ENCODE measurements at regions not wholly inside any gene's neighbourhood (a gene's known extent, or its start where the extent isn't known, plus 50 kb on each side); places are given as distances from the start of the nearest gene placed in this dataset.
"Not testable (repeated sequence)": the region's sequence is repeated elsewhere in the genome, so short reads cannot be mapped to it uniquely, and the experiment has no call there.

- no peak for DNase-seq (ENCODE audit: low read depth)
Observed at GRCh38 chr18:68234131-68234530, 480.8 kb downstream of the TMX3 start.

GRCh38 chr18:68233018-68233417 lies 481.9 kb downstream of the TMX3 start:
- DNase-seq (ENCODE audit: low read depth): no peak

- no peak for DNase-seq (ENCODE audit: low read depth)
Observed at GRCh38 chr18:68229351-68229750, 485.6 kb downstream of the TMX3 start.

GRCh38 chr18:68221111-68221724 lies 493.7 kb downstream of the TMX3 start:
- no peak for DNase-seq (ENCODE audit: low read depth)

- no peak for DNase-seq (ENCODE audit: low read depth)
Observed at GRCh38 chr18:68220458-68220857, 494.4 kb downstream of the TMX3 start.

- no peak for DNase-seq (ENCODE audit: low read depth)
Observed at GRCh38 chr18:68219872-68220271, 495.0 kb downstream of the TMX3 start.

GRCh38 chr18:68219274-68219673 lies 495.6 kb downstream of the TMX3 start:
- no peak for DNase-seq (ENCODE audit: low read depth)

- DNase-seq (ENCODE audit: low read depth): peak; percentile 57
Observed at GRCh38 chr18:68215931-68216330, 499.0 kb downstream of the TMX3 start.

GRCh38 chr18:68186039-68186438 lies 528.9 kb downstream of the TMX3 start:
- no peak for DNase-seq (ENCODE audit: low read depth)

- DNase-seq (ENCODE audit: low read depth): no peak
Observed at GRCh38 chr18:68181956-68182355, 533.0 kb downstream of the TMX3 start.

- no peak for DNase-seq (ENCODE audit: low read depth)
Observed at GRCh38 chr18:68179811-68180210, 535.1 kb downstream of the TMX3 start.

- no peak for DNase-seq (ENCODE audit: low read depth)
Observed at GRCh38 chr18:68178921-68179320, 536.0 kb downstream of the TMX3 start.

GRCh38 chr18:68177807-68178702 lies 536.9 kb downstream of the TMX3 start:
- DNase-seq (ENCODE audit: low read depth): peak; percentile 85

GRCh38 chr18:68176901-68177300 lies 538.0 kb downstream of the TMX3 start:
- DNase-seq (ENCODE audit: low read depth): no peak

- peak; percentile 46 for DNase-seq (ENCODE audit: low read depth)
Observed at GRCh38 chr18:68172842-68173549, 541.9 kb downstream of the TMX3 start.

- DNase-seq (ENCODE audit: low read depth): no peak
Observed at GRCh38 chr18:68164909-68165308, 550.0 kb downstream of the TMX3 start.

- not testable (repeated sequence) for DNase-seq (ENCODE audit: low read depth)
Observed at GRCh38 chr18:68153821-68154220, 561.1 kb downstream of the TMX3 start.

- no peak for DNase-seq (ENCODE audit: low read depth)
Observed at GRCh38 chr18:68152770-68153169, 562.1 kb downstream of the TMX3 start.

GRCh38 chr18:68150961-68151360 lies 563.9 kb downstream of the TMX3 start:
- DNase-seq (ENCODE audit: low read depth): no peak

GRCh38 chr18:68148863-68149262 lies 566.0 kb downstream of the TMX3 start:
- no peak for DNase-seq (ENCODE audit: low read depth)

GRCh38 chr18:68147728-68148127 lies 567.2 kb downstream of the TMX3 start:
- no peak for DNase-seq (ENCODE audit: low read depth)

- no peak for DNase-seq (ENCODE audit: low read depth)
Observed at GRCh38 chr18:68121826-68122225, 593.1 kb downstream of the TMX3 start.

- DNase-seq (ENCODE audit: low read depth): peak; percentile 40
Observed at GRCh38 chr18:68121308-68121707, 593.6 kb downstream of the TMX3 start.

Data from RPMI7951 (cell line).